ENCODE measurements at regions not wholly inside any gene's neighbourhood (a gene's known extent, or its start where the extent isn't known, plus 50 kb on each side); places are given as distances from the start of the nearest gene placed in this dataset.

DNA sequence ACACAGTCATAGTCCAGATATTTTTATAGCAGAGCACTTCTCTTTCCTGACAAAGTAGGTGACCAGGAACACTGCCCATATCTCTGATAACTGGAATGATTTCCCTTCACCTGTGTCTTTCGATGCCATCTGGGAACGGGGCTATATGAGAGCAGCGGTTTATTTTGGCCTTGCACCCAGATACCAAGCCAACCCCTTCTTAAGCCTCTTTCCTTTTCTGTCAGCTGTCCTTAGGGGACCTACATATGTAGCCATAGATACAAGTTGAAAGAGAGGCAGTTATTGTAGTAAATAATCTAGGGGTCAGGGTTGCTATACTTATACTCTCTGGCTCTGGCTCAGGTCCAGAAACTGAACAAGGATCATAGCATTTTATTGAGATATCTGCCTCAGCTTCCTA is 128.8 kb downstream of the NHLRC3 start:
- no peak for DNase-seq

- DNase-seq, result no peak
Measured at GRCh38 chr13:39170711-39171110, 132.5 kb downstream of the NHLRC3 start.

DNA sequence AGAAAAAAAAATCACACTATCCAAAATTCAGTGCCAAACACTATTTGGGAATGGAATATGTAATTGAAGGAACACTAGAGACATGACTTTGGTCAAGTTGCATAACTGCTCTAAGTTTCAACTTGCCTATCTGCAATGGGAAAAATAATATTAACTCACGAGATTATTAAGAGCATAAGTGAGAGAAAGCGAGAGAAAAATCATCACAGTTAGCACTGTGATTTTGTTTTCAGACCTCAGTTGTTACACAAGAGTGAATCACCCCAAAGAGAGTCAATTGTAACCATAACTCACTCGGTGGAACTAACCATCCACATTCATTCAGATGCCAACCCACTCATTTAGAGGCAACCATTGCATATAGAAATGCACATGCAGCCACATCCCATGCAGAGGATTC is 147.1 kb downstream of the NHLRC3 start:
- DNase-seq, result no peak

GRCh38 chr13:39186205-39186875 is 148.1 kb downstream of the NHLRC3 start:
- no peak for DNase-seq

DNA sequence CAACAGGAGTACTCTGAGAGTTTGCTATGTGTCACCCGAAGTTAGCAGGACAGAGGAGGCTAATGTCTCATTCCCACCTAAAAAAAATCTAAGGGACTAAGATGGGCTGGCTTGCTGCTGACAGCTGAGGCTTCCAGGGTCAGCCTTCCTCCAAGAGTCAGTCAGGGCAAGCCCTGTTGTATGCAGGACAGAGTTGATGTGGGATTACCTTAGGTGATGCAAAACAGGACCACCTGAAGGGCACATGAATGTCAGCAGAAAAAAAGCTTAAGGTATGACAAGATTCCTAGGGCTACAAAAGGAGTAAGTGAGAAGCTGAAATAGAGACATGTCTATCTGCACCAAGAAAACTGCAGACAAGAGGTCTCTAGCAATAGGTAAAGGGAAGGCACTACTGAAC is 151.5 kb downstream of the NHLRC3 start:
- DNase-seq, result no peak

- DNase-seq, result no peak
Measured at GRCh38 chr13:39196965-39197646, 158.8 kb downstream of the NHLRC3 start.

GRCh38 chr13:39197647-39198007 is 159.4 kb downstream of the NHLRC3 start:
- DNase-seq, result no peak

GRCh38 chr13:39200249-39200910 is 162.1 kb downstream of the NHLRC3 start:
- no peak for DNase-seq

- no peak for DNase-seq
Measured at GRCh38 chr13:39201180-39201579, 162.9 kb downstream of the NHLRC3 start.

GRCh38 chr13:39202746-39203145 is 164.5 kb downstream of the NHLRC3 start:
- no peak for DNase-seq

GRCh38 chr13:39208636-39209035 is 170.4 kb downstream of the NHLRC3 start:
- no peak for DNase-seq

DNA sequence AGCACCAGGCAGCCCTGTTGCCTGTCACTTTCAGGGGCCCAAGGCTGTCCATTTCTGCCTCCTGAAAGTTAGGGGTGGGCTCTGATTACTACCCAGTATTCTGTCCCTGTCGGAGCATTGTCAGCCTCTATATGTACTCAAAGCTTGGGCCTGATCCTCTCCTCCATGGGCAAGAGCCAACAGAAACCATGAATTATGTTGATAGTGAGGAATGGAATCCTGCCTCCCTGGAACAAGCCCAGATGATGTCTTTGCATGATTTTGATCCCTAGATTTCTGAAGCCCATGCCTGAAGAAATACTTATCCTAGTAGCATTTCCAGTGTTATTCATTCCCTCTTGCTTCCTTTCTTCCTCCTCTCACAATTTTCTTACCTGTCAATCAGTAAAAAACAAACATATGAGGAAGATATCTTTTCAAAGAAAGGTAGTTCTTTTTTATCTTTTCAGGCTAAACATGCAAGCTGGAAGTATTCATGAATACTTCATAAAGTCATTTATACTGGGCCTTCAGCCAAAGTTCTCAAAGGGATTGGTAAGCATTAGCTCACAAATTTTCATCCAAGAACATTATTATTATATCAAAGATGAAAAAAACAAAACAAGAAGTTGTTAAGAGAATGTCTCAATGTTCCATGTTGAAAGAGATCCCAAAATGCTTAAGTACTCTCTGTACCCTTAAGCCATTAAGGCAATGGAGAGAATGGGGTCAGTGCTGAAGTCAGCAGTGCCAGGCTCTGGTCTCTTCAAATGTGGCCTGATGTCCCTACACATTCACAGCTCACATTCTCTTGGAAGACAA is 171.7 kb downstream of the NHLRC3 start:
- DNase-seq, result no peak

DNA sequence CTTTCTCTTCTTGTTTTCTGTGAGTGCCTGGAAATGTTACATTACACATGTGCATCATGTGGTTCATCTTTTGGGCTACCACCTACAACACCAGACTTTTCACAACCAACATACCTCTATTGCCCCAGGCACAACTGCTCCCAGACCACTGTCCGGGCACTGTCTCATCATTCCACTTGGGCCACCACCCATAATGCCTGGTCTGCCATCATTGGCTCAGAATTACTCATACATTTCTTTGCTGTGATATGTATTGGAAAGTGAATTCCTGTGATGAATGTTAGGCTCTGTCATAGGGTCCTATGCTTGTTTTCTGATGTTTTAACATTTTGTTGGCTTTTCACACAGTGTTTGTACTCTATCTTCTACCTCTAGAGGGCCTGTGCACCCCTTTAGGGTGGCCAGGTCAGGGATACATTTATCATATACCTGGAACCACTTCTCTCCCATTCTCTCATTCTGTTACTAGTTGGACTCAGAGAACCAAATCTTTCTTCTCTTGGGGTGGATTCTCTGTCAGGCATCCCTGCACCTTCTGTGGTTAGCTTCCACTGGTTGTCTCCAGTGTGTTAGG is 172.8 kb downstream of the NHLRC3 start:
- DNase-seq, result no peak

- no peak for DNase-seq
Measured at GRCh38 chr13:39215971-39216370, 177.7 kb downstream of the NHLRC3 start.

- no peak for DNase-seq
Measured at GRCh38 chr13:39217471-39217870, 179.2 kb downstream of the NHLRC3 start.

DNA sequence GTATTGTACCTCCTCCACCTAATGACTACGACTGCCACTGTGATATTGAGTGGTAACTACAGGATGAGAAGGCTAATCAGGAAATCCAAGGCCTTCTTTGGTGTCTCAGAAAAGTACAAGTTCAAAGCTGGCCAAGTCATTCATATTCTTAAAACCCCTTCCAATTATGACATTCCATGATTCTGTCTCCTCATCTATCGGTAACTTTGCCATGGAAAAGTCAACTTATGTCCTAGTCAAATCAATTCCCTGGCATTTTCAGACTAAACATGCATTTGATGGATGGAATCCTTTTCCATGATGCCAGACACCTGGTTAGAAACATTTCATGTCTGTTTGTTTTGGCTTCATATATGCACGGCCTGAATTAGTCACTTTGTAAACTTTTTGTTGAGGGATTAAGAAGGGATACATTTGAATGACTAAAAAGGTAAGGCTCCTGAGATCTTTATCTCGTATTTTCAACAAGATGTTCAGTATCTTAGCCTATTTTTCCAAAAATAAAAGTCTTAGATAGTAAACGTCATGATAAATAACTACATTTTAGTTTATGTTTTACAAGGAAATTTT is 186.5 kb downstream of the NHLRC3 start:
- no peak for DNase-seq

- DNase-seq, result no peak
Measured at GRCh38 chr13:39225860-39226259, 187.6 kb downstream of the NHLRC3 start.

- no peak for DNase-seq
Measured at GRCh38 chr13:39226359-39226758, 188.1 kb downstream of the NHLRC3 start.

DNA sequence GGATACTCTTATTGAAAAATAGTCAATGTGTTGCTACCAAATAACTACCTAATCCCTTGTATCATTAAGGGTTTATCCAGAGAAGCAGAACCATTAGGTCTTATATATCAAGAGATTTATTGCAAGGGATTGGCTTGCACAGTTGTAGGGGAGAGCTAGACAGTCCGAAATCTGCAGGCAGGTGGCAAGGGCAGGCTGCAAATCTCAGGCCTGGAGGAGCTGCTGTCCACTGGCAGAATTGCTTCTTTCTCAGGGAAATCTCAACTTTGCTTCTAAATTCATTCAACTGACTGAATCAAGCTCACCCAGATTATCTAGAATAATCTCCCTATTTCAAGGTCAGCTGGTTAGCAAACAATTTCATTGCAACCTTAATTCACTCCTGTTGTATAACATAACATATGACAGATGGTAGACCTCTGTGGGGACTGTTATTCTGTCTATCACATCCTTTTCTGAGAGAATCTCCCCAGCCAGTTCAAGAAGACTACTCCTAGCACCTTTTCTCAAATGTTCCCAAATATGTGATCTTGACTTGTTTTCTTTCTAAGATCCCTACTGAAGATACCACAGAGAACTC is 194.2 kb downstream of the NHLRC3 start:
- DNase-seq, result no peak

GRCh38 chr13:39232999-39233398 is 194.7 kb downstream of the NHLRC3 start:
- no peak for DNase-seq

- no peak for DNase-seq
Measured at GRCh38 chr13:39233519-39233918, 195.3 kb downstream of the NHLRC3 start.

- DNase-seq, result no peak
Measured at GRCh38 chr13:39244561-39245230, 206.4 kb downstream of the NHLRC3 start.
